HuH-7.5 (cell line): ENCODE measurements at regions not wholly inside any gene's neighbourhood (a gene's known extent, or its start where the extent isn't known, plus 50 kb on each side); places are given as distances from the start of the nearest gene placed in this dataset.

Experiments
- DNase-seq: peaks from one replicate; pipeline ENCODE4 v3.0.0; 2011; ENCODE audit warnings: low spot score

DNA sequence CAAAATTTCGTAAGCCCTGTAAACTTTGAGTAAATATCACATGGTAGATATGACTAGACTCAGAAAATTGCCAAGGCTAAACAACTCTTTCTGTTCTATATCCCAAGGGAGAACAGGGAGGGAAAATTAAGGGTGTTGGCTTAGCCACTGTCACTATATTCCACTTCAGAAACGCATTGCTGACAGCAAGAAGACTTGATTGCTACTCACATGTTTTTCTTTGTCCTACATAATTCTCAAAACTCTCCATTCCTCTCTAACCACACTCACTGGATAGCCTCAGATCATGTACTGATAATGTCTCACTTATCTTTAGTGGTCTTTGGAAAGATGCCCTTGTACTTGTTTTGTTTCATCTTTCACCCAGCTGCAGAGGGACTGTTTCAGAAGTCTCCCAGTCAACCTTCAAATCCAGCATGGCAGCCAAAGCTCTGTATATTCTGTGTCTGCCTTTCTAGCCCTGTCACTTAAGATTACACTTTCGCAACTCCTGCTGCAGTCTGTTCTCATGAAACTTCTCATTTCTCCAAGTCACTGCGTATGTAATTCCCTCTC lies 582.4 kb upstream of the FZD8 start:
- DNase-seq: no peak

DNA sequence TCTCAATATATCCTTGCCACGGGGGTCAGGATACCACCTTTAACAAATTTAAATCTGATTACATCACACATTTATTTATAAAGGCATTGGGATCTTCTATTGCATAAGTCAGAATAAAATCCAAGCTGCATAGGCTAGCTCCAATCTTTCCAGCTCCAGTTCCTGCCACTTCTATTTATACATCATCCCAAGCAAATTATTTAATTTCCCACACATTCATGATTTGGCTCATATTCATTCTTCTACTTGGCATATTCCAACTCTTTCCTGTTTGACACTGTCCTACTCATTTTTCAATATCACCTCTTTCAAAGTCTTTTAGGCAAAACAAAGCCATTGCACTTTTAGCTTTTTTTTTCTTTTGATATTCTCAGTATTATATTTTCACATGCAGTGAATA lies 579.0 kb upstream of the FZD8 start:
- no peak for DNase-seq

DNA sequence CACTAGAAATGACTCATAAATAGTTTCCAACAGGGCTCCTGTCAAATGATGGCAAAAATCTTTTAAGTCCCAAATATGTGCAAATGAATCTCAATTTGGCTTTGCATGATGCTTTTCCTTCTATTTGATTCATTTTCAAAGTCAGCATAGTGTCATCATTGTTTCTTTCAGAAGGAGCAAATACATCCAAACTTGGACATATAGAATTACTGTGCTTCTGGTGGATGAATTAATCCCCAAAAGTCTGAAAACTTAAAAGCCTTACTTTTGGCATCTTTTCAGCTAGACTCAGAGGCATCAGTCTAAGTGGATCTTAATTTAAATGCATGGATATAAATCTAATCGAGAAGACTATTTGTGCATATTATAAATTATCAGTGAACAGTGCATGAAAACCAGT lies 578.1 kb upstream of the FZD8 start:
- no peak for DNase-seq

DNA sequence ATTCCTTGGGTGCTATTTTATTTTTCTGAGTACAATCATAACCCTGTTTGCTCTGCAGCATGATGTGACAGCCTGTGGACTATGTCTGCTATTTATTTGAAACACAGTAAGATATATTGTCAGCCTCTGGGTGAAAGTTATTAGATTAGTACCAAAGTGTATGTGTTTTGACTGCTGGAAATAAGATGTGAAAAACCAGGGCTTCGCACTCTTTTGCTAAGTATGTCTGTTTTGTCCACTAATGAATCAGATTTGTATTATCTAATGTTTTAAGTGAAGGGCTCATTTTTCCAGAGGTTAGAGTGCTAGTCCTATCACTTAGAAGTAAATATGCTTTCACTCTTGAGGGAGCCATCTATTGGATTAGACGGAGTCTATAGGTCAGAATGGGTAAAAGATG lies 569.8 kb upstream of the FZD8 start:
- no peak for DNase-seq

DNA sequence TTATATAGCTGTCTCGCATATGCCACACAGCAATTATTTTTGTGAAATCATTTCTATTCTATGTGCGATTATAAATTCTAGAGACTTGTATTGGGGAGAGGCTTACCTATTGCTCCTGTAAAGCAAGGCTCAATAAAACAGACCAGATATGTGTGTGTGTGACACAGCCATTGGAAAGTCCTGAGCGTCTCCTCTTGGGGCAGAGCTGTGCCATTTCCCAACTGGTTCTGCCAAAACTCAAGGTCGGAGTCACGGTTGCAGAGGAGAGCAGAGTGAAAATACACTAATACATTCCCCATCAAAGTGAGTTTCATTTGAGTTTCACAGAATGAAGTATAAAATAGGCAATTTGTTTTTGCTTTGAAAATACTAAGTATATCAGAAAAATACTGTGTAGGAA lies 567.4 kb upstream of the FZD8 start:
- no peak for DNase-seq

DNA sequence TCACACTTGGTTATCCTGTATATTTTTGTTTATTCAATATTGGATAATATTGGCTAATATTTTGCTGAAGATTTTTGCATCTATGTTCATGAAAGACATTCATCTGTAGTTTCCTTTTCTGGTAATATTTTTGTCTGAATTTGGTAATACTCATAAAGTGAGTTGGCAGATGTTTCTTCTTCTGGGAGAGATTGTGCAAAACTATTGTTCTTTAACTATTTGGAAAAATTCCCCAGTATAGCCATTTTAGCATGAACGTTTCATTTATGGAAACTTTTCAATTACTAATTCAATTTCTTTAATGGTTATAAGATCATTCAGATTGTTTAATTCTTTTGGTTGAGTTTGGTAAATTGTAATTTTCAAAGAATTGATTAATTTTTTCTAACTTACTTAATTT lies 560.8 kb upstream of the FZD8 start:
- DNase-seq: no peak

DNA sequence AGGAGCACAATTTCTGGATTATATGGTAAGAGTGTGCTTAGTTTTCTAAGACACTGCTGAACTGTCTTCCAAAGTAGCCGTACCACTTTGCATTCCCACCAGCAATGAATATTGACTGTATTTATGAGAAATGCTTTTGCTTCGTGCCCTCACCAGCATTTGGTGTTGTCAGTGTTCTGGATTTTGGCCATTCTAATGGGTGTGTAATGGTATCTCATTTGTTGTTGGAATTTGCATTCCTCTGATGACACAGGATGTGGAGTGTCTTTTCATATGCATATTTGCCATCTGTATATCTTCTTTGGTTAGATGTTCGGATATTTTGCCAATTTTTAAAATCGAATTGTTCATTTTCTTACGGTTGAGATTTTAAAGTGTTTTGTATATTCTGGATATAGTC lies 558.5 kb upstream of the FZD8 start:
- DNase-seq: no peak

DNA sequence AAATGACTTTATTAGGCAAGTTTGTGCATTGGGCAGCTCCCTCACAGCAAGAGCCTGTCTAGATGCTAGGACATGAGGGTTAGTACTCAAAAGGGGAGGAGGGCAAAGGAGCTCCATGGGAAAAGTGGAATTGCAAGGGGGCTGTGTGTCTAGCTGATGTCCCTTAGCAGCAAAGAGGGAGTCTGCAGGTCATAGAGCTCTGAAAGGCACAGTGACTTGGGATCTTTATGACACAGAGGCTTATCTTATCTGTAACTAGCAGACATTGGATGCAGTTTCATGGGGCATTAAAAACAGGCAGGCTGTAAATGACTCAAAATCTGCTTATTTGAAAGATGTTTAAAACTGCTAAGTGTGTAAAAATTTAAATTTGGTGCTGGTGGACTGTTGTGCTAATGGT lies 556.2 kb upstream of the FZD8 start:
- no peak for DNase-seq

DNA sequence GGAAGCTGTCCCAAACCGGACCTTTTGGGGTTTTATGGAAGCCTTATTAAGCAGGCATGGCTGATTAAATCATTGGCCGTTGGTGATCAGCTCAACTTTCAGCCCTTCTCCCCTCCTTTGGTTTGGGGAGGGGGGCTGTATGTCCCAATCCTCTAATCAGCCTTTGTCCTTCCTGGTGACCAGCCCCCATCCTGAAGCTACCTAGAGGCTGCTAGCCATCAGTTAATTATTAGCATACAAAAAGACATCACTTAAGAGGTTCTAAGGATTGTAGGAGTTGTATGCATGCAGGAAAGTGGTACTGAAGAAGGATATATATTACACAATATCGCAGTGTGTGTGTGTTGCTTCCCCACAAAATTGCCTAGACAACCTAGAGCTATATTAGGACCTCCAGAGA lies 553.3 kb upstream of the FZD8 start:
- no peak for DNase-seq

DNA sequence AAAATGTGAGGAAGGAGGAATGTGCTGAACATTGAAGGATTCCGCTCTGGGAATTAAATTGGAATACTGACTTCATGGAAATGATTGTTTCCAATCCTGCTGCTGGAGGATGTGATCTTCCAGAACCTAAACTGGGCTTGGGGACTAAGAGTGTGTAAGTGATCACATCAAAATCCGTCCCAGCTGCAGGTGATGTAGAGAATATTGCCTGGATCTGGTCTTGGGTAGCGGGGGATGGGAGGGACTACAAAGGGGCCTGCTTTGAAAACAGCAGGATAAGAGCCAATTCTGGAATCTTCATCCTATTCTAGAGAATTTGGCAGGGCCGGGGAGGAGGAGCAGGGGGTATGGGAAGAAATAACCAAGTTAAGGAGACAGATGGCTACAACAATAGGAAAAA lies 552.2 kb upstream of the FZD8 start:
- DNase-seq: no peak

DNA sequence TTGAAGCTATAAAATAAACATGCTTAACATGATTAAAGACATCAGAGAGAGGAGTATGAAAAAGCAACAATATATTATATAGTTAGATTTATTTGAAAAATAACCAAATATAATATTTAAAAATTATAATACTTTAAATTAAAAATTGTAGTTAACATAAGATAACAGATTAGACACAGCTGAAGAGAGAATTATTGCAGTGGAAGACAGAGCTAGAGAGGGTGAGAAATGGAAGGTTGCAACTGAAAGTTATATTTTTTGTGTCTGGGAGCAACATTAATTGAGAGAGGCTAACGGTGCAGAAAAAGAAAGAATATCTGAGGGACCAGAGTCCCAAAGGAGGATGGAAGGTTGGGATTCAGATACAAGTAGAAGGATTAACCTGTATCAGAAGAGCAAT lies 548.9 kb upstream of the FZD8 start:
- DNase-seq: no peak

DNA sequence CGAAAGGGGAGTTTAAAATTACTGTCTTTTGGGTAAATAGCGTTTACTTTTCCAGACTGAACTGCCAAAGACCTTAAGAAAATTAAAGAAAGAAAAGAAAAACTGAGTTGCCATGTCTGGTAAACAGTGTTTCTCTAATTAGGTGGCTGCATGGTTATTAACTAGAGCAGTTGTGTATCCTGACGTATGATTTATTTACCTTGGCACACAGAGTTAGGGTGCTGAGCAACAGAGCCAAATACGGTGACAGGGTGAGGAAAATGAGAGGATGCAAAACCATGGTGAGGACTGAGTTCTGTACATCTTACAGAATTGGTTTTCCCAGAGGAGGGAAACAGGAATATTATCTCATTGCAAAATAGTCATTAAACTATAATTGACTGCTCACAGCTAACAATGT lies 546.4 kb upstream of the FZD8 start:
- DNase-seq: no peak

DNA sequence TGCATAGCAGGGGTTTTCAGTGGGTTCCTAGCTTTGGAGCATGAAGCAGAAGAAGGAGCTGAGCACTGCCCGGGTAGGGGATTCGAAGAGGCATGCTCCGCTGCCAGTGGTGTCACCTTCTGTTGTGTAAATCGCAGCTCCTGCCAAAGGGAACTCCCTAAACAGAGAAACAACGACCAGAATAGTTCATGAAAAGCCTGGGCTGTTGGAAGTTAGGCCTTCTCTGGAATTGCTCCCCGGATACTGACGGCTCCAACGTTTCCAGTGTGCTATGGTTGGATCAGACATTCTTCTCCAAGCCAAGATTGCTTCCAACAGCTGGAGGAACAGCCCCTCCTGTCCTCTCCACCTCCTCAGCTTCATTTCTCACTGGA lies 546.0 kb upstream of the FZD8 start:
- no peak for DNase-seq

DNA sequence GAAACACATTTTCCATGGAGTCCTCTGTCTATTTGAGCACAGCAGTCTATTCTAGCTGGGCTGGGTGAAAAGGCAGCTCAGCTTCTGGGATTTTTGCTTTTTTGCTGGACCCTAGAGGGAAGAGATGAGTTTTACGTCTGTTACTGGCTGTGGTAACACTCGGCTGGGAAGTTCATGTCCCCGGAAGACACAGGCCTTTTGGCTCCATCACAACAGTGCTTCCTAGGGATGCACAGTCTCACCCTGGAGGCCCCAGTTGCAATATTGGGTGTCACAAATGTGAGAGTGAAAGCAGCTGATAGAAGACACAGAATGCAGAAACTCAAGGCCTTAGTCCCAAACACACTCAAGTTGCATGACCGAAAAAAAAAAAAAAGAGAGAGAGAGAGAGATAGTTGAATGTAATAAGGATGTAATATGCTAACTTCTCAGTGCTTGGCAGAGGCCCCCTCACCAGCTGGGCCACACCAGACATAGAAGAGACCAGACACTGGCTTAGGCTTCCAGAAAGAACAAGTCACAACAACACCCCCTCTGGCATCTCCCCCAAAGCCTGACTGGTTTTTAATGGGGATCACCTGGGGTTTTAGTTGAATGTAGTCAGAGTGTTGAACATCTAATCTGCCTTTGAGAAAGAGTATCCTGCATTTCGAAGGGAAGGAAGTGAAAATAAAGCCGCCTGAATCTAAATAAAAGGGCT lies 545.4 kb upstream of the FZD8 start:
- DNase-seq: no peak

DNA sequence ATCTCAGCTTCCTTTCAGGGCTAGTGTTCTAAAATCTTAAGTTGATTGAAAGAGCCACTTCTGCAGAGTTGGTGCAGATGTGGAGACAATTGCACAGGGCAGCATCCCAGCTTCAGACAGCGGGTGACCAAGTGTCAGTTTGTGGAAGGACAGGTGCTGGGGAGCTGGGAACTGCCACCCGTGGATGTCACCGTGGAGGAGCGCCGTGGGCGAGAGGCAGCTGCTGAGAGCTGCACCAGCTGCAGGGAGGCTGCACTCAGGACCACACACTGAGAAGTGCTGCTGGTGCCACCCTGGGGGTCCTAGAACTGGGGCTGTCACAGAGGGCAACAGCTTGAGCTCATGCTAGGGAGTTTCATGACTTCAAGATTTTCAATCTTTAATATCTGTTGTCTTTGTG lies 543.0 kb upstream of the FZD8 start:
- no peak for DNase-seq

DNA sequence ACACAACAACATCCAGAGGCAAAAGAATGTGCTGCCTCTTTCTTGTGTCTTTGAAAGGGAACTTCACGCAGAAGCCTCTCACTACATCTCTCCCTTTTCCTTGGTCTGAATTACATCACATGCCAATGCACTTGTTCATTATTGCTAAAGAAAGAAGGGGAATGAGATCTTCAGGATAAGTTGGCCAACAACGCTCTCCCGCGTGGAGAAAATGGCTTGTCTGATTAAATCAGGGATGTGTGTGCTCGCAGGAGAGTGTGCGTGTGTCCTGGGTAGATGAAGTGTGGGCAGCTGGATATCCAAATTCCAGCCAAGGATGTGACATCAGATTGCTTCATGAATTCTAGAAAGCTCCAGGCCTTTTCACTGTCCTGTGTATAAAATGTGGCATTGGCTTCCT lies 541.6 kb upstream of the FZD8 start:
- no peak for DNase-seq

DNA sequence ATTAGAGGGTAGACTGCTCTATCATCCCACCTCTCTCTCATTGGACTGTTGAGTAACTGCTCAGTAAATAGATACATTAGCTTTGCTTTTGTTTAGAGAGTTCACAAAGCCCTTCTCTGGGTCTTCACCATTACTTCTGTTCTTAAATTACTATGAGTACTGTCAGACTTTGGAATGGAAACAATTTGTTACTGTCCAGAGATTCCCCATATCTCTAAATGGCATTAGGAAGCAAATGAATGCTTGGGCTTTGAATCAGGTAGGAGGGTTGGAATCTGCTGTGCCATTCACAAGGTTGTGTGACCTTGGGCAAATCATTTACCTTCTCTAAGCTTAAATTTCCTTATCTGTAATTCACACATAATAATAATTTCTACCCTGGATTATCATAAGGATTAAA lies 541.0 kb upstream of the FZD8 start:
- DNase-seq: no peak

DNA sequence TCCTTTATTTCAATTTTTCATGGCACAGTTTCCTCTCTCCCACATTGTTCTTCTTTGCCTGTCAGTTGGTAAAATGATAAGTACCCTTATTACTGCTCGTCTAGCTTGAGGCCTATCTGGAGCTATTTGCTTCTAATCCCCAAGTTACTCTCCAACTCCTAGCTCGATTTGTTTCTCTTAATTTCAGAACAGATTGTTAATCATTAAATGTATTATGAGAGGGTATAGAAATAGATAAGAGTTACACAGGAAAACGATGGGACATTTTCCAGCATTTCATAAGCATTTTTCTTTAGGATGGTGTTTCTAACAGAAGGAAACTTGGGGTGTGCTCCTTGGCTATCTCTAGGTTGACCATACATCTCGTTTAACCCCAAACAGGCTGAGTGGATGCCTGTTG lies 540.5 kb upstream of the FZD8 start:
- no peak for DNase-seq

DNA sequence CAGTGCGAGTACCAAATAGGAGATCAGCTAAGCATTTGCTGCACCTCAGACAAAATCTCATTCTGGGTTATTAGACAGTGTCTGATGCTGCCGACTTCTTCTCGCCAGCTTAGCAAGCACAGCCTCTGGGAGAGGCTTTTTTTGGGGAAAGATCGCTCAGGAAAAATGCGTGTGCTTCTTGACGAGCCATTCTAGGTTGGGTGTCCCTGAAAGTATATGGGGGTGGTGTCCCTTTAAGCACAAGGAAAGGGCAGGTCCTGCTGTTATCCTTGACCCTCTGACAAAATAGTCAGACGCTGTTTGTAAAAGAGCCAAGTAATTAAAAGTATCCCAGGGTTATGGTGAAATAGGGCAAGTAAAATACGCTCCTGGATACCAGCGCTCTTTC lies 540.1 kb upstream of the FZD8 start:
- DNase-seq: no peak

DNA sequence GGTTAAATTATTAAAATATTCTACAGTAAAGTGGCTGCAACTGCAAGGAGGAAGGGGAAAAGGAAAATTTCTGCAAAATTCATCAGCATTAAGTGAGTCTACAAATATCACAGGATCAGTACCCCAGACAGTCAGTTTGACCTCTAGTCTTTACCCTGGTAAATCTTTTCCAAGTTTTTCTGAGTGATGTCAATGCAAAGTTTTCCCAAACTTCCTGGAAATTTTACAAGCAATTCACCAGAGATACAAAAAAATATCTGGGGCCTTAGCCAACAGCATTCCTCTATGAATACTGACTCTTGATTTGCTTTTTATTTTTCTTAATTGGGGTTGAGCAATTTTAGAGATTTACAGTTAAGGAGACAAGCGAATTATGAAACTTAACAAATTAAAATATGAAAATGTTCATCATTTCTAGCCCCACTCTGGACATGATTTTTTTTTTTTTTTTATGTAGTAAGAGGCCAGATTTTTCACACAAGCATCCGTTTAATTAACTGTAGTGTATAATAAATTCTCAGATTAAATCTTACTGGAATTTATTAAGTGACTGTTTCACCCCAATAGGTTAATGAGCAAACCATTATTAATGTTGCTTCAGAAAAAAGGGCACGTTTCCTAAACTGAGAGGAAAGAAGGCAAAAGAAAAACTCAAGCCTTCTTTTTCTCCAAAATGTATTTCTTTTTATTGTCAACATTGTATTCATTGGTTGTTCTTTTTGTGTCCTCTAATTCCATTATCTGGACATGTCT lies 539.5 kb upstream of the FZD8 start:
- DNase-seq: no peak

DNA sequence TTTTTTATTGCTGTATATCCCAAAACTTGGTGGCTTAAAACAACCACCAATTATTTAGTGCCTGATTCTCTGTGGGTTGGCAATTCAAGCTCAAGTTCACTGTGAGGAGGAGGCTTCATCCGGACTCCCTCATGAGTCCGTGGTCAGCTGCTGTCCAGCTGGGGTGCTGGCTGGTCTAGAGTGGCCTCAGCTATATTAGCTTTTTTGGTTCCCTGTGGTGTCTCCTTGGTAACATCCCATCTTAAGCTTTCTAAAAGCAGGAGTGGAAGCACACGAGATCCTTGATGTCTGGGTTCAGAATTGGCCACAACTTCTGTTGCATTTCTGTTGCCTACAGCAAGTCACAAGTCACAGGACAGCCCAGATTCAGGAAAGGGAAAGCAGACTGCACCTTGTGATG lies 536.5 kb upstream of the FZD8 start:
- no peak for DNase-seq

DNA sequence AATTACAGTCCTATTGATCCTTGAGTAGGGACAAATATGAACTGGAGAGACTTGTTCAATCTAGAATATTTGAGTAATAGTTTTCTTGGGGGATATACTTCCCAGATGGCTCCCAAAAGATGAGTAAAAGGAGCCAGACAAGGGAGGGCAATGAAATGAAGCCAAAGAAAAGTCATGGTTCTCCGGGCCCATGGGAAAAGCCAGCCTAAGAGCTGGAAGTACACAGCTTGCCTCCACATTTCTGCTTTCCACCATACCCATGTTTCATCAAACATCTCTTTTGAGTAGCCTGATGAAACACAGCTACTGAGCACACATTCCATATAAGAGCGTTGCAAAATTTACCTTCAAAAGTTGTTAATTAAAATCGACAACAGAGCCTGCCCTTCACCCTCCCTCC lies 535.0 kb upstream of the FZD8 start:
- DNase-seq: no peak

DNA sequence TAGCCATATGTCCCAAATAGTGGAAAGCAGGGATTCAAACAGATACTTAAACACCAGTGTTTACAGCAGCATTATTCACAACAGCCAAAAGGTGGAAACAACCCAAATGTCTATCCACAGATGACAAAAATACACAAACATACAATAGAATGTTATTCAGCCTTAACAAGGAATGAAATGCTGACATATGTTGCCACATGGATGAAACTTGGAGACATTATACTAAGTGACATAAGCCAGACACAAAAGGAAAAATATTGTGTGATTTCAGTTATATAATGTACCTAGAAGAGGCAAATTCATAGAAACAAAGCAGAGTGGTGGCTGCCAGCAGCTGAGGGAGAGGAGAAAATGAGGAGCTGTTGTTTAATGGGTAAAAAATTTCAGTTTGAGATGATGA lies 533.9 kb upstream of the FZD8 start:
- DNase-seq: no peak

DNA sequence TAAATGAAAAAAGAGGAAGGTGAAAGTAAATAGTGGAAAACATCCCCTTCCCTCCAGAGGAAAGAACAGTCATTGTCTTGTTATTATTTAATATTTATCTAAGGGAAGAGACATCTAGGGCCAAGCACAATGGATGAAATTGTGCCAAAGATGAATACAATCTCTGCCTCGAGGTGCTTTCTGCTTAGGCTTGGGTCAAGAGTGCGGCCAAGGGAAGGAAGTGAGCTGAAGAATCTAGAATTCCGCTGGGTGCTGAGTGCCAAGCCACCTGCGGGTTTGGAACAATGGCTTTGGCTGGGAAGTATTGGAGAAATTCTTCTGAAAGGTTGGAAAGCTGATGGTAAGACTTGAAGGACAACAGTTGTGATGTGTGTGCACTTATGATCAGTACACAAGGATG lies 531.3 kb upstream of the FZD8 start:
- DNase-seq: no peak
